Activated naive CD4-positive, alpha-beta T cell treated with anti-CD3 and anti-CD28 coated beads, Interleukin-2, amount 50 U/mL, for 16 hours (primary cell): ENCODE measurements at regions not wholly inside any gene's neighbourhood (a gene's known extent, or its start where the extent isn't known, plus 50 kb on each side); places are given as distances from the start of the nearest gene placed in this dataset.
"Not testable (repeated sequence)": the region's sequence is repeated elsewhere in the genome, so short reads cannot be mapped to it uniquely, and the experiment has no call there.

ENCODE experiments used
- DNase-seq: peaks from one replicate; pipeline ENCODE4 v3.0.0-alpha.2; 2020

- no peak for DNase-seq
Observed at GRCh38 chr12:127590868-127591267, 676.1 kb upstream of the TMEM132C start.

- no peak for DNase-seq
Observed at GRCh38 chr12:127592245-127592644, 674.7 kb upstream of the TMEM132C start.

GRCh38 chr12:127594351-127594970, 672.5 kb upstream of the TMEM132C start:
- no peak for DNase-seq

GRCh38 chr12:127595506-127595905, 671.5 kb upstream of the TMEM132C start:
- DNase-seq = no peak

- no peak for DNase-seq
Observed at GRCh38 chr12:127596891-127597290, 670.1 kb upstream of the TMEM132C start.

GRCh38 chr12:127599436-127599835, 667.5 kb upstream of the TMEM132C start:
- DNase-seq = no peak

- DNase-seq = no peak
Observed at GRCh38 chr12:127600211-127600610, 666.8 kb upstream of the TMEM132C start.

- no peak for DNase-seq
Observed at GRCh38 chr12:127606476-127607015, 660.4 kb upstream of the TMEM132C start.

GRCh38 chr12:127607146-127607725, 659.7 kb upstream of the TMEM132C start:
- DNase-seq = no peak

GRCh38 chr12:127608359-127608758, 658.6 kb upstream of the TMEM132C start:
- DNase-seq = not testable (repeated sequence)

- no peak for DNase-seq
Observed at GRCh38 chr12:127613056-127613455, 653.9 kb upstream of the TMEM132C start.

- DNase-seq = no peak
Observed at GRCh38 chr12:127619869-127620734, 646.9 kb upstream of the TMEM132C start.

GRCh38 chr12:127620735-127621355, 646.1 kb upstream of the TMEM132C start:
- DNase-seq = no peak

GRCh38 chr12:127621366-127621765, 645.6 kb upstream of the TMEM132C start:
- DNase-seq = no peak

- DNase-seq = no peak
Observed at GRCh38 chr12:127623362-127623761, 643.6 kb upstream of the TMEM132C start.

GRCh38 chr12:127625176-127625771, 641.7 kb upstream of the TMEM132C start:
- DNase-seq = no peak

GRCh38 chr12:127628645-127629044, 638.3 kb upstream of the TMEM132C start:
- DNase-seq = no peak

- DNase-seq = no peak
Observed at GRCh38 chr12:127629066-127629820, 637.7 kb upstream of the TMEM132C start.

- DNase-seq = no peak
Observed at GRCh38 chr12:127632461-127632860, 634.5 kb upstream of the TMEM132C start.

- DNase-seq = no peak
Observed at GRCh38 chr12:127635838-127636237, 631.1 kb upstream of the TMEM132C start.

- no peak for DNase-seq
Observed at GRCh38 chr12:127636882-127637281, 630.1 kb upstream of the TMEM132C start.
